ENCODE measurements at regions not wholly inside any gene's neighbourhood (a gene's known extent, or its start where the extent isn't known, plus 50 kb on each side); places are given as distances from the start of the nearest gene placed in this dataset.

- TF ChIP-seq CBX2 (IDR thresholded peaks at IDR 0.05; ENCODE audit: borderline replicate concordance, low read depth) (no peak), KDM1A (IDR thresholded peaks at IDR 0.05; ENCODE audit: low read depth) (no peak), JUN (IDR thresholded peaks at IDR 0.05) (no peak), MAFK (IDR thresholded peaks at IDR 0.05; ENCODE audit: partially characterized antibody) (no peak), HDAC2 (IDR thresholded peaks at IDR 0.05) (no peak), EHMT2 (IDR thresholded peaks at IDR 0.05; ENCODE audit: low read depth) (no peak)
- TF ChIP-seq, protein P1, sequence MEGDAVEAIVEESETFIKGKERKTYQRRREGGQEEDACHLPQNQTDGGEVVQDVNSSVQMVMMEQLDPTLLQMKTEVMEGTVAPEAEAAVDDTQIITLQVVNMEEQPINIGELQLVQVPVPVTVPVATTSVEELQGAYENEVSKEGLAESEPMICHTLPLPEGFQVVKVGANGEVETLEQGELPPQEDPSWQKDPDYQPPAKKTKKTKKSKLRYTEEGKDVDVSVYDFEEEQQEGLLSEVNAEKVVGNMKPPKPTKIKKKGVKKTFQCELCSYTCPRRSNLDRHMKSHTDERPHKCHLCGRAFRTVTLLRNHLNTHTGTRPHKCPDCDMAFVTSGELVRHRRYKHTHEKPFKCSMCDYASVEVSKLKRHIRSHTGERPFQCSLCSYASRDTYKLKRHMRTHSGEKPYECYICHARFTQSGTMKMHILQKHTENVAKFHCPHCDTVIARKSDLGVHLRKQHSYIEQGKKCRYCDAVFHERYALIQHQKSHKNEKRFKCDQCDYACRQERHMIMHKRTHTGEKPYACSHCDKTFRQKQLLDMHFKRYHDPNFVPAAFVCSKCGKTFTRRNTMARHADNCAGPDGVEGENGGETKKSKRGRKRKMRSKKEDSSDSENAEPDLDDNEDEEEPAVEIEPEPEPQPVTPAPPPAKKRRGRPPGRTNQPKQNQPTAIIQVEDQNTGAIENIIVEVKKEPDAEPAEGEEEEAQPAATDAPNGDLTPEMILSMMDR (IDR thresholded peaks at IDR 0.05): no peak
These were observed 876.0 kb upstream of the FBXO33 start for GRCh38 chr14:40308240-40308639.

Data from A549 (cell line).